Upper lobe of left lung (tissue), 6 donors: ENCODE measurements at regions not wholly inside any gene's neighbourhood (a gene's known extent, or its start where the extent isn't known, plus 50 kb on each side); places are given as distances from the start of the nearest gene placed in this dataset.

Experiments
- ATAC-seq, 2 donors: fragments of 200-7000 bp; cut with Tn5 transposase; one replicate each; pipeline ENCODE4 v1.9.1; 2022; ENCODE audit warnings: mild to moderate bottlenecking in 2 of 2, moderate library complexity in 2 of 2; ENCODE audit not compliant: low FRiP score in 2 of 2
- DNase-seq, 2 donors: peaks; one replicate each; pipeline ENCODE4 v3.0.0-alpha.2; 2019 to 2020
- H3K27ac ChIP-seq, 4 donors: fragments of 200-600 bp; sonication (generic); one replicate each; pipeline ENCODE4 v1.5.1; 2016 to 2019
- H3K27me3 ChIP-seq, 4 donors: fragments of 200-600 bp; sonication (generic); one replicate each; pipeline ENCODE4 v1.5.1; 2017 to 2019
- H3K36me3 ChIP-seq, 4 donors: fragments of 200-600 bp; sonication (generic); one replicate each; pipeline ENCODE4 v1.5.1; 2016 to 2019
- H3K4me1 ChIP-seq, 4 donors: fragments of 200-600 bp; sonication (generic); one replicate each; pipeline ENCODE4 v1.5.1; 2018 to 2019
- H3K4me3 ChIP-seq, 4 donors: fragments of 200-600 bp; sonication (generic); one replicate each; pipeline ENCODE4 v1.5.1; 2017 to 2019; ENCODE audit warnings: mild to moderate bottlenecking in 2 of 4, moderate library complexity in 1 of 4
- H3K9me3 ChIP-seq, 4 donors: fragments of 200-600 bp; sonication (generic); one replicate each; pipeline ENCODE4 v1.5.1; 2018 to 2019
- CTCF ChIP-seq, 6 experiments: fragments of 450-650 bp in 4 of 6; fragments of 200-600 bp in 2 of 6; sonication (generic) in 2 of 6; IDR thresholded peaks; one replicate each; pipeline ENCODE4 v1.5.1; 2016 to 2019; ENCODE audit warnings: antibody characterized with exemption in 6 of 6
- EP300 ChIP-seq, 4 donors: sonication (generic); formaldehyde crosslinking; IDR thresholded peaks; one replicate each; pipeline ENCODE4 v1.5.1; 2017; ENCODE audit warnings: antibody characterized with exemption in 4 of 4, control low read depth in 2 of 4
- POLR2A ChIP-seq, 4 donors: fragments of 450-650 bp; IDR thresholded peaks; one replicate each; pipeline ENCODE4 v1.5.1; 2016 to 2017; ENCODE audit warnings: antibody characterized with exemption in 4 of 4, mild to moderate bottlenecking in 2 of 4
- POLR2AphosphoS5 ChIP-seq, 2 donors: sonication (generic); formaldehyde crosslinking; IDR thresholded peaks; one replicate each; pipeline ENCODE4 v1.5.1; 2017; ENCODE audit warnings: antibody characterized with exemption in 2 of 2
- WGBS, 2 donors: methylation state at CpG; one replicate each; pipeline ENCODE4 v1.1.5; 2017 to 2018; 5-methylcytosine and 5-hydroxymethylcytosine counted together
- donor health status: DM: no; HTN: no; CAD: no; lungs with moderate emphysema.
- donor health status: DM: no; HTN: yes; CAD: no; lungs with severe emphysema.

- WGBS, 2 donors = 95 to 97% methylated on average over 2 of the region's 2 CpGs
- Histone ChIP-seq H3K27ac (no peak overlapping the region), H3K36me3 (no peaks in the 10 kb centered on the region), H3K9me3 (no peaks in the 10 kb centered on the region), H3K27me3 (no peaks in the 10 kb centered on the region), H3K4me3 (no peak overlapping the region), H3K4me1 (no peaks in the 10 kb centered on the region)
- DNase-seq (no peak), ATAC-seq (no peak)
- TF ChIP-seq POLR2A (IDR thresholded peaks at IDR 0.05) (no peak), EP300 (IDR thresholded peaks at IDR 0.05) (no peak), CTCF (IDR thresholded peaks at IDR 0.05) (no peak), POLR2AphosphoS5 (IDR thresholded peaks at IDR 0.05) (no peak)
Observed at GRCh38 chr13:73671011-73671410, 463.2 kb downstream of the KLF12 start.

- Histone ChIP-seq H3K4me1 (no peaks in the 10 kb centered on the region), H3K27ac (no peak overlapping the region), H3K36me3 (no peaks in the 10 kb centered on the region), H3K4me3 (no peak overlapping the region), H3K9me3 (no peaks in the 10 kb centered on the region), H3K27me3 (no peaks in the 10 kb centered on the region)
- WGBS, 2 donors = 68 to 70% methylated on average over 3 of the region's 3 CpGs
- TF ChIP-seq POLR2AphosphoS5 (IDR thresholded peaks at IDR 0.05) (no peak), CTCF (IDR thresholded peaks at IDR 0.05) (no peak)
- ATAC-seq (no peak), DNase-seq (no peak)
Observed at GRCh38 chr13:73667756-73668155, 466.4 kb downstream of the KLF12 start.

GRCh38 chr13:73665261-73665660 lies 468.9 kb downstream of the KLF12 start:
- no peak for DNase-seq
- TF ChIP-seq POLR2A (IDR thresholded peaks at IDR 0.05) (no peak), POLR2AphosphoS5 (IDR thresholded peaks at IDR 0.05) (no peak), EP300 (IDR thresholded peaks at IDR 0.05) (no peak), CTCF (IDR thresholded peaks at IDR 0.05) (no peak)
- WGBS, 2 donors = 47 to 56% methylated on average over 2 of the region's 2 CpGs

GRCh38 chr13:73664851-73665250 lies 469.4 kb downstream of the KLF12 start:
- Histone ChIP-seq H3K27me3 (no peaks in the 10 kb centered on the region), H3K4me3 (no peak overlapping the region), H3K36me3 (no peaks in the 10 kb centered on the region), H3K4me1 (no peaks in the 10 kb centered on the region), H3K27ac (no peak overlapping the region), H3K9me3 (no peaks in the 10 kb centered on the region)
- TF ChIP-seq POLR2A (IDR thresholded peaks at IDR 0.05) (no peak), EP300 (IDR thresholded peaks at IDR 0.05) (no peak), CTCF (IDR thresholded peaks at IDR 0.05) (no peak), POLR2AphosphoS5 (IDR thresholded peaks at IDR 0.05) (no peak)
- ATAC-seq (no peak), DNase-seq (no peak)
- WGBS, 2 donors = 91 to 93% methylated on average over 4 of the region's 4 CpGs

More at GRCh38 chr13:73665261-73665660, 468.9 kb downstream of the KLF12 start:
- ATAC-seq = no peak
- no peaks in the 10 kb centered on the region for H3K4me1 ChIP-seq
- no peaks in the 10 kb centered on the region for H3K36me3 ChIP-seq
- no peak overlapping the region for H3K4me3 ChIP-seq
- no peaks in the 10 kb centered on the region for H3K9me3 ChIP-seq
- H3K27me3 ChIP-seq = no peaks in the 10 kb centered on the region
- H3K27ac ChIP-seq = no peak overlapping the region

- no peak for TF ChIP-seq EP300 (IDR thresholded peaks at IDR 0.05)
- TF ChIP-seq POLR2A (IDR thresholded peaks at IDR 0.05) = no peak
- no peak for TF ChIP-seq CTCF (IDR thresholded peaks at IDR 0.05)
- no peak for TF ChIP-seq POLR2AphosphoS5 (IDR thresholded peaks at IDR 0.05)
- Histone ChIP-seq H3K27ac (no peak overlapping the region), H3K4me3 (no peak overlapping the region), H3K4me1 (no peaks in the 10 kb centered on the region), H3K9me3 (no peaks in the 10 kb centered on the region), H3K27me3 (no peaks in the 10 kb centered on the region), H3K36me3 (no peaks in the 10 kb centered on the region)
- 96 to 100% methylated on average over 8 of the region's 8 CpGs for WGBS, 2 donors
- no peak for ATAC-seq
- DNase-seq = no peak
Observed at GRCh38 chr13:73662833-73663232, 471.4 kb downstream of the KLF12 start.
